ENCODE measurements at regions not wholly inside any gene's neighbourhood (a gene's known extent, or its start where the extent isn't known, plus 50 kb on each side); places are given as distances from the start of the nearest gene placed in this dataset.

GRCh38 chr10:33112831-33113455 lies 154.9 kb upstream of the ITGB1 start:
- TF ChIP-seq CTCF (conservative IDR thresholded peaks at IDR 0.05; ENCODE audit: low read length) (no peak), EZH2phosphoT487 (IDR thresholded peaks at IDR 0.05; ENCODE audit: borderline replicate concordance) (no peak)

Measured in Loucy (cell line).